ENCODE measurements at regions not wholly inside any gene's neighbourhood (a gene's known extent, or its start where the extent isn't known, plus 50 kb on each side); places are given as distances from the start of the nearest gene placed in this dataset.

DNA sequence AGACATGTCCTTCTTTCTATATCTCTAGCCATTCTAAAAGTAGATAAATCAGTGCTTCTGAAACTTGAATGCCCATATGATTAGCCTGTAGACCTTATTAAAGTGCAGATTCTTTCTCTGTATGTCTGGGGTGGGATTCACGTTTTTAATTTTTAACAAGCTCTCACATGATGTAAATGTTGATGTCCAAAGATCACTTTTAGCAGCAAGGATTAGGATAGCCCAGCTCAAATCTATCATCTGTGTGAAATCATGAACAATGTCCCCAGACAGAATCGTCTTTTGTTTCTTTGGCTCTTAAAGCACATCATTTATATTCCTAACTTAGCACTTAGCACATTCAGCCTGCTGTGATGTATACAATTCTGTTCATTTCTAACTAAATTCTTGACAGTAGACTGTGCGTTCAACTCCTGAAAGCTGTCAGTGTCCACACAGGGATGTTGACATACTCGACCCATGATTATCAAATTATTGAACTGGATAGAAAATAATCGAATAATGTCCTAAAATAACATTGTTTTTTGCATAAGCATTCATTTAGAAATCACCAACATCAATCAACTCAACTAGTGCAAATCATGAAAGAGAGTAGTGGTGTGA is 102.1 kb upstream of the MLIP start:
- TF ChIP-seq, protein P1, sequence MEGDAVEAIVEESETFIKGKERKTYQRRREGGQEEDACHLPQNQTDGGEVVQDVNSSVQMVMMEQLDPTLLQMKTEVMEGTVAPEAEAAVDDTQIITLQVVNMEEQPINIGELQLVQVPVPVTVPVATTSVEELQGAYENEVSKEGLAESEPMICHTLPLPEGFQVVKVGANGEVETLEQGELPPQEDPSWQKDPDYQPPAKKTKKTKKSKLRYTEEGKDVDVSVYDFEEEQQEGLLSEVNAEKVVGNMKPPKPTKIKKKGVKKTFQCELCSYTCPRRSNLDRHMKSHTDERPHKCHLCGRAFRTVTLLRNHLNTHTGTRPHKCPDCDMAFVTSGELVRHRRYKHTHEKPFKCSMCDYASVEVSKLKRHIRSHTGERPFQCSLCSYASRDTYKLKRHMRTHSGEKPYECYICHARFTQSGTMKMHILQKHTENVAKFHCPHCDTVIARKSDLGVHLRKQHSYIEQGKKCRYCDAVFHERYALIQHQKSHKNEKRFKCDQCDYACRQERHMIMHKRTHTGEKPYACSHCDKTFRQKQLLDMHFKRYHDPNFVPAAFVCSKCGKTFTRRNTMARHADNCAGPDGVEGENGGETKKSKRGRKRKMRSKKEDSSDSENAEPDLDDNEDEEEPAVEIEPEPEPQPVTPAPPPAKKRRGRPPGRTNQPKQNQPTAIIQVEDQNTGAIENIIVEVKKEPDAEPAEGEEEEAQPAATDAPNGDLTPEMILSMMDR (IDR thresholded peaks at IDR 0.05; ENCODE audit: low read depth, low read length) = no peak
- no peak for DNase-seq (ENCODE audit: extremely low read depth, low read depth)

DNA sequence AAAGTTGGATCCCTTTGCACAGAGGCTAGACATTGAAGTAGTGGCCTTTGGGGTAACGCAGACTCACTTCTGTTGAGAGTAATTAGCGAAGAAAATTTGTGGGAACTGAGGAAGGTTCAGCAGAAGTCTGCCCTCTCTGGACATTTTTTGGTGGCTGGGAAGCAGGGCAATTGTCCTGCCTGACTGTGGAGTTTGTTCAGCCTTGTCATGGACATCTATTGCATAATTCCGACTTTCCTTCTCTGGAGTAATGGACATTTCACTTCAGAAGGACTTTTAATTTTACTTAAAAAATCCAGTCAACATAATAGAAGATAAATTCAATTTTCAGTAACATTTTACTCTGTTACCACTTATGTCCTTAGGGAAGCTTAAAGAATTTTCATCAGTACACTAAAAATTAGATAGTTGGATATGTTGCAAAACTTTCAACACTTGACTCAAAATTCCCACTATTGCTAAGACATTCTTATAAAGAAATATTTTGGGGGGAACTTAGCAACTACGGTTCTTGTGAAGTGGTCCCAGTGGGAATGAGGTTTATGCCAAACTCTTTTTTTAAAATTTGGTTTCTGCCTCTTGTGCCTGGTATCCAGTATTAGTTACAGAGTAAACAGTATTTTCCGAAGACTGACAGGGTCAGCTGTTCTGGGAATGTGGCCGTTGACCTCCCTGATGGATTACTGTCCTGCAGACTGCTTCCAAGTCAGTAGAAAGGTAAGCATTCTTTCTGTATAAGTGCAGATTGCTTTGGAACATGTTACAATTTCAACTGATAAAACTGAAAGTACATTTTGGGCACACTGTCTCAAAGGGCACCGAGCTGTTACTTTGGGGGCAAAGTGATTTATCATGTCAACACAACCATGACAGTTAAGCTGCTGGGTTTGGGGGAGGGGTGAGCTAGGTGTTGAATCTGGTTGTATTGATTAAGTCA is 100.6 kb upstream of the MLIP start:
- TF ChIP-seq, protein P1 (IDR thresholded peaks at IDR 0.05; ENCODE audit: low read depth, low read length) = no peak
- DNase-seq (ENCODE audit: extremely low read depth, low read depth) = no peak

DNA sequence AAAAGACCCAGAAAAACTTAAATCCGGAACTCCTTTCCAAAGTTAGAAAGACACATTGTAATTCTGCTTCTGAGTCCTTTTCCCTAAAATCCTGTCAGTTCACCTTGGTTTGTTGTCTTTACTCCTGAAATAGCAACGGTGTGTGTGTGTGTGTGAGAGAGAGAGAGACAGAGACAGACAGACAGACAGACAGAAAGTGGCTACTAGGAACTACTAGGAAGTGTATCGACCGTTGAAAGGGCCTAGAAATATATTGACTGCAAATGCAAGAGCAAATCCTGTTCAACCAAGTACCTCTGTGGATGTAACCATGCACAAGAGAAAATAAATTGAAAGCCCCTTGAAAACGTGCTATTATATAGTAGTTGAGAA is 100.0 kb upstream of the MLIP start:
- TF ChIP-seq, protein P1 (IDR thresholded peaks at IDR 0.05; ENCODE audit: low read depth, low read length) = no peak
- no peak for DNase-seq (ENCODE audit: extremely low read depth, low read depth)

DNA sequence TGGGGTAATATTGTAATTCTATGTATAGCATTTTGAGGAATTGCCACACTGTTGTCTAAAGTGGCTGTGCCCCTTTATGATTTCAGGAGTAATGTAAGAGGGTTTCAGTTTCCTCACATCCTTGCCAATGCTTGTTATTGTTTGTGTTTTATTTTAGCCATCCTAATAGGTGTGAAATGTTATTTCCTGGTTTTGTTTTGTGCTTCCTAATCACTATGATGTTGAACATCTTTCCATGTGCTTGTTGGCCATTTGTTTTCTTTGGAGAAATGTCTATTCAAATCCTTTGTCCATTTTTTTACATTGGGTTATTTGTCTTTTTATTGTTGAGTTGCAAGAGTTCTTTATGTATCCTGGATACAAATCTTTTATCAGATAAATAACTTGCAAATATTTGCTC is 97.3 kb upstream of the MLIP start:
- DNase-seq (ENCODE audit: extremely low read depth, low read depth) = no peak
- TF ChIP-seq, protein P1 (IDR thresholded peaks at IDR 0.05; ENCODE audit: low read depth, low read length) = no peak

DNA sequence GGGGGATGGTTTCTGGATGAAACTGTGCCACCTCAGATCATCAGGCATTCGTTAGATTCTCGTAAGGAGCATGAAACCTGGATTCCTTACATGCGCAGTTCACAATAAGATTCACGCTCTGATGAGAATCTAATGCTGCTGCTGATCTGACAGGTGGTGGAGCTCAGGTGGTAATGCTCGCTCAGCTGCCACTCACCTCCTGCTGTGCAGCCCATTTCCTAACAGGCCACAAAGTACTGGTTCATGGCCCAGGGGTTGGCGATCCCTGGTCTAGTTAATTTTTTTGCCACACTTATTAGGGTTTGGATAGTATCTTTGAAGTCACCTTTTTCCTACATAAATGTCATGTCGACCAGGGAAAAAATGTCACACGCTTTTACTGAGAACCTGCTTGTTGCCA is 96.8 kb upstream of the MLIP start:
- no peak for DNase-seq (ENCODE audit: extremely low read depth, low read depth)
- TF ChIP-seq, protein P1 (IDR thresholded peaks at IDR 0.05; ENCODE audit: low read depth, low read length) = no peak

DNA sequence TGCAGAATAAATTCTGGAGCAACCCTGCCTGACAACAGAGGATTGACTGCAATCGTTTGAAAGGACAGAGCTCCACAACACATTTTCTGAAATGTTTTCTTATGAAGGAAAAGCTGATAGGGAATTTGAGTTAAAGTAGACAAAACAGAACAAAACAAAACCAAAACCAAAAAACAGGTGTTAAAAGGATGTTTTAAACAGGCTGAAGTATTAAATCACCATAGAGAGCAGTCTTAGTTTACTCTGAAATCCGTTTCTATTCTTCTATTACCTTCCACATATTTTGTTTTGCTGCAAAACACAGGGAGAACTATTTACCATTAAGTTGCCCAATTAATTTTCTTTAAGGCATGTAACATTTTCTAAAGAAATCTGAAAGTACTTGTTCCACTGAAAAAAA is 93.4 kb upstream of the MLIP start:
- DNase-seq (ENCODE audit: extremely low read depth, low read depth) = no peak
- TF ChIP-seq, protein P1 (IDR thresholded peaks at IDR 0.05; ENCODE audit: low read depth, low read length) = no peak

DNA sequence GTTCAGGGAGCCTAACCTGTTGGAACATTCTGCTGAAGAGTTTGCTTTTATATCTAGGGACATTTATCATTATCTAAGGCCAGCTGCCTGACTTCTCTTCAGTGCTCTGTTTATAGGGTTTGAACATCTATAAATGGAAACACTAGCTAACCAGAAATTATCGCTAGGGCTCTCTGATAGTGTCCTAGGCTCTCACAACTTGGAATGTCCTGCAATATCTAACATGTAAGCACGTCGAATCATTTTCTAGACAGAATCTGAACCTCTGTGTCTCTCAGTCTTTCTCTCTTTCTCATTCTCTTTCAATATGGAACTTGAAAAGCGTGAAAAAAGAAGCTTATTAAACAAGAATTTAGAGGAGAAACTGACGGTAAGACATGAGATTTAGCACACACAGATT is 92.5 kb upstream of the MLIP start:
- no peak for DNase-seq (ENCODE audit: extremely low read depth, low read depth)
- TF ChIP-seq, protein P1 (IDR thresholded peaks at IDR 0.05; ENCODE audit: low read depth, low read length) = no peak
